Gastrocnemius medialis (tissue), 4 donors: ENCODE measurements at regions not wholly inside any gene's neighbourhood (a gene's known extent, or its start where the extent isn't known, plus 50 kb on each side); places are given as distances from the start of the nearest gene placed in this dataset.

Experiments
- ATAC-seq, 2 donors: fragments of 150-250 bp; one replicate each; pipeline ENCODE4 v1.9.1; 2016
- DNase-seq, 2 donors: peaks; one replicate each; pipeline ENCODE4 v3.0.0-alpha.2; 2019
- H3K27ac ChIP-seq, 4 donors: fragments of 200-600 bp; sonication (generic); 1 replicate in 1 of 4; 2 replicates in 3 of 4; pipeline ENCODE4 v1.5.1; 2016 to 2018; ENCODE audit warnings: mild to moderate bottlenecking in 2 of 4, moderate library complexity in 1 of 4
- H3K27me3 ChIP-seq, 3 donors: fragments of 200-600 bp; sonication (generic) in 2 of 3; 1 replicate in 1 of 3; 2 replicates in 2 of 3; pipeline versions ENCODE4 v1.5.1 to v1.6.0; 2016 to 2019; ENCODE audit warnings: mild to moderate bottlenecking in 1 of 3, moderate library complexity in 1 of 3
- H3K36me3 ChIP-seq, 2 donors: fragments of 200-600 bp; sonication (generic) in 1 of 2; one replicate each; pipeline ENCODE4 v1.5.1; 2017 to 2018
- H3K4me1 ChIP-seq, 2 donors: fragments of 200-600 bp; sonication (generic) in 1 of 2; one replicate each; pipeline ENCODE4 v1.5.1; 2016 to 2017; ENCODE audit warnings: mild to moderate bottlenecking in 2 of 2
- H3K4me3 ChIP-seq, 4 donors: fragments of 200-600 bp; sonication (generic) in 3 of 4; 1 replicate in 1 of 4; 2 replicates in 3 of 4; pipeline ENCODE4 v1.5.1; 2016 to 2019; ENCODE audit warnings: mild to moderate bottlenecking in 2 of 4
- H3K9me3 ChIP-seq, 3 donors: fragments of 200-600 bp; sonication (generic) in 2 of 3; 1 replicate in 1 of 3; 2 replicates in 2 of 3; pipeline ENCODE4 v1.5.1; 2016 to 2019
- CTCF ChIP-seq, 5 experiments: fragments of 450-650 bp in 3 of 5; fragments of 200-600 bp in 2 of 5; sonication (generic) in 2 of 5; IDR thresholded peaks in 4 of 5; conservative IDR thresholded peaks in 1 of 5; 1 replicate in 4 of 5; 2 replicates in 1 of 5; pipeline ENCODE4 v1.5.1; 2016 to 2019; ENCODE audit warnings: antibody characterized with exemption in 5 of 5, mild to moderate bottlenecking in 3 of 5, moderate library complexity in 3 of 5
- POLR2A ChIP-seq, 2 donors: fragments of 450-650 bp; IDR thresholded peaks; one replicate each; pipeline ENCODE4 v1.6.1; 2017; ENCODE audit warnings: antibody characterized with exemption in 2 of 2, mild to moderate bottlenecking in 2 of 2, moderate library complexity in 2 of 2
- in situ Hi-C, 4 donors: fragments of 200-750 bp; cut with MboI; loops; one replicate each; pipeline versions ENCODE4 v1.15.0 to v1.8.0; 2017; ENCODE audit warnings: low sequenced_read_pairs in 4 of 4
- intact Hi-C: fragments of 100-400 bp; cut with DNase I; formaldehyde crosslinking; loops from one replicate; pipeline ENCODE4 v1.15.1; 2023; ENCODE audit warnings: low total_unique reads

GRCh38 chr5:23024470-23024869 lies 171.3 kb upstream of the CDH12 start:
- no peaks in the 10 kb centered on the region for H3K36me3 ChIP-seq
- in situ Hi-C loops = no loop called here
- H3K4me3 ChIP-seq = no peak overlapping the region
- no peak overlapping the region for H3K27ac ChIP-seq
- H3K9me3 ChIP-seq = no peaks in the 10 kb centered on the region
- no peaks in the 10 kb centered on the region for H3K4me1 ChIP-seq
- intact Hi-C loops = no loop called here
- ATAC-seq (no peak), DNase-seq (no peak)
- H3K27me3 ChIP-seq = no peaks in the 10 kb centered on the region
- no peak for TF ChIP-seq POLR2A (IDR thresholded peaks at IDR 0.05)
- TF ChIP-seq CTCF (IDR thresholded peaks at IDR 0.05 in 4 of 5, conservative IDR thresholded peaks at IDR 0.05 in 1 of 5) = no peak

DNA sequence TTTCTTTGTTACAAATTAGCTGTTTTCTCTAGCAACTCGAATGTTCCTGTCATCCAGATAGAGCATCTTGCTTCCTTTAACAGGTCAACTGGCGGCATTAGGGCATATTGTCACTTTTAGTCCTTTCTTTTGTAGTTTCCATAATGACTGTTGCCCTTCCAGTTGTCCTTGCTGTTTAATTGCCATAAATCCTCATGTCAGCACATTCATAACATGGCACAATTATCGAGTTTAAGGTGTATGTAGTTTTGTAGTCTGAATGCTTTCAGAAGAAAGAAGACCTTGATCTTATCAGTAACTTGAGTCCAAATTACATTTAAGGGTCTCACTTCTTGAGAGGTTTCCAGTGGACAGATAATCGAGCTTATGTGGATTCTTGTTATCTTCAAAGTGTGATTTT lies 161.7 kb upstream of the CDH12 start:
- no peaks in the 10 kb centered on the region for H3K9me3 ChIP-seq
- H3K27me3 ChIP-seq = no peaks in the 10 kb centered on the region
- in situ Hi-C loops = no loop called here
- H3K4me3 ChIP-seq = no peak overlapping the region
- ATAC-seq = no peak
- no peaks in the 10 kb centered on the region for H3K4me1 ChIP-seq
- DNase-seq = no peak
- no peak overlapping the region for H3K27ac ChIP-seq
- intact Hi-C loops = no loop called here
- TF ChIP-seq POLR2A (IDR thresholded peaks at IDR 0.05) = no peak
- no peaks in the 10 kb centered on the region for H3K36me3 ChIP-seq

GRCh38 chr5:23014266-23014665 lies 161.1 kb upstream of the CDH12 start:
- ATAC-seq (no peak), DNase-seq (no peak)
- no peak overlapping the region for H3K27ac ChIP-seq
- TF ChIP-seq POLR2A (IDR thresholded peaks at IDR 0.05) (no peak), CTCF (IDR thresholded peaks at IDR 0.05 in 4 of 5, conservative IDR thresholded peaks at IDR 0.05 in 1 of 5) (no peak)
- no peaks in the 10 kb centered on the region for H3K36me3 ChIP-seq
- no peaks in the 10 kb centered on the region for H3K4me1 ChIP-seq
- in situ Hi-C loops = no loop called here
- no peaks in the 10 kb centered on the region for H3K27me3 ChIP-seq
- no peak overlapping the region for H3K4me3 ChIP-seq
- no peaks in the 10 kb centered on the region for H3K9me3 ChIP-seq
- intact Hi-C loops = no loop called here

GRCh38 chr5:23013395-23013998 lies 160.4 kb upstream of the CDH12 start:
- Histone ChIP-seq H3K27ac (no peak overlapping the region), H3K36me3 (no peaks in the 10 kb centered on the region), H3K4me1 (no peaks in the 10 kb centered on the region), H3K9me3 (no peaks in the 10 kb centered on the region), H3K27me3 (no peaks in the 10 kb centered on the region), H3K4me3 (no peak overlapping the region)
- in situ Hi-C loops = no loop called here
- intact Hi-C loops = no loop called here
- no peak for DNase-seq
- TF ChIP-seq CTCF (IDR thresholded peaks at IDR 0.05 in 4 of 5, conservative IDR thresholded peaks at IDR 0.05 in 1 of 5) (no peak), POLR2A (IDR thresholded peaks at IDR 0.05) (no peak)
- ATAC-seq = no peak

DNA sequence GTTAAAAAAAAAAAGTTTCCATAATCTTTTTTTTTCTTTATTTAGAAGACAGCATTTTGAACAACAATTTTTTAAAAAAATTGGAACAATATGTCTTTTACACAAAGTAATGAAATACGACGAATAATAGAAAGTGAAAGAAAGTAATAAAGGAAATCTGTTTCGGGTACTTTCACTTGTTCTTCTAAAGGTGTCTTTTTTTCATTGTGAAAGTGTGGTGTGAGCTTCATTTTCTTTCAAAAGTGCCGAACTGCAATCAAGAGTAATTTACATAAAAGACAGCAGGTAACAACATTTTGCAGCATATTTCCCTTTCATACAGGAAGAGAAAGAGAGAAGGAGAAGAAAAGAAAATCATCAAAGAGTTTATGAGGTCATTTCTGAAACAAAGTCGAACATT lies 159.7 kb upstream of the CDH12 start:
- Histone ChIP-seq H3K4me1 (no peaks in the 10 kb centered on the region), H3K9me3 (no peaks in the 10 kb centered on the region), H3K27ac (no peak overlapping the region), H3K36me3 (no peaks in the 10 kb centered on the region), H3K27me3 (no peaks in the 10 kb centered on the region), H3K4me3 (no peak overlapping the region)
- DNase-seq = no peak
- ATAC-seq = no peak
- in situ Hi-C loops = no loop called here
- intact Hi-C loops = no loop called here
- TF ChIP-seq POLR2A (IDR thresholded peaks at IDR 0.05) (no peak), CTCF (IDR thresholded peaks at IDR 0.05 in 4 of 5, conservative IDR thresholded peaks at IDR 0.05 in 1 of 5) (no peak)
